Ectodermal cell (in vitro differentiated cells): ENCODE measurements at regions not wholly inside any gene's neighbourhood (a gene's known extent, or its start where the extent isn't known, plus 50 kb on each side); places are given as distances from the start of the nearest gene placed in this dataset.
"Not testable (repeated sequence)": the region's sequence is repeated elsewhere in the genome, so short reads cannot be mapped to it uniquely, and the experiment has no call there.

Experiments
- H3K27ac ChIP-seq: 2 replicates; pipeline ENCODE4 v1.7.0; 2013; ENCODE audit warnings: mild to moderate bottlenecking, low read depth, low read length; ENCODE audit not compliant: insufficient read depth, poor library complexity, severe bottlenecking
- H3K27me3 ChIP-seq: 2 replicates; pipeline ENCODE4 v1.7.0; 2013; ENCODE audit warnings: mild to moderate bottlenecking, low read length; ENCODE audit not compliant: insufficient read depth, control insufficient read depth, poor library complexity, severe bottlenecking
- H3K36me3 ChIP-seq: one replicate; pipeline ENCODE4 v1.7.0; 2013; ENCODE audit warnings: low read length; ENCODE audit not compliant: control insufficient read depth, insufficient read depth
- H3K4me1 ChIP-seq: one replicate; pipeline ENCODE4 v1.7.0; 2013; ENCODE audit warnings: low read length; ENCODE audit not compliant: control insufficient read depth, insufficient read depth
- H3K4me3 ChIP-seq: 2 replicates; pipeline ENCODE4 v1.7.0; 2013; ENCODE audit warnings: low read depth, low read length, control low read depth; ENCODE audit not compliant: insufficient read depth
- H3K9me3 ChIP-seq: 2 replicates; pipeline ENCODE4 v1.7.0; 2013; ENCODE audit warnings: mild to moderate bottlenecking, low read length, moderate library complexity; ENCODE audit not compliant: control insufficient read depth
- WGBS, 2 experiments: methylation state at CpG; one replicate each; pipeline ENCODE4 v1.1.7; 2013; ENCODE audit warnings: missing lambda C conversion rate in 2 of 2; 5-methylcytosine and 5-hydroxymethylcytosine counted together

DNA sequence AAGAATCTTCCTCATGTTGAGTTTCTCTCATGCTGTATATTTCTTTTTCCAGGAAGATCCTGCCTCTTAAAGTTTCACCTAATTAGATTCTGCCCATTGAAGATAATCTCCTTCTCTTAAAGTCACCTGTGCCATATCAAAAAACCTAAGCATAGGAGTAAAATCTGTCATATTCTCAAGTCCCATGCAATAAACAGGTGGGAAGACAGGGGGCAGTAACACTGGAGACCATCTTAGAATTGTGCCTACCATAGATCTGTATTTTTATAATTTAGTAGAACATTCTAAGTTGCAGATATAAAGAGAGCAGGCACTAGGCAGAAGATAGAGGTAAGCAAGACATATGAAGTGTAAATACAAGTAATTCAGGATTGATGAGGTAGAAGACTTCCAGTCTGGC is 763.5 kb upstream of the MANEA start:
- no peak overlapping the region for H3K27ac ChIP-seq
- no peaks in the 10 kb centered on the region for H3K27me3 ChIP-seq
- no peaks in the 10 kb centered on the region for H3K36me3 ChIP-seq
- H3K4me3 ChIP-seq: no peak overlapping the region
- H3K4me1 ChIP-seq: no peaks in the 10 kb centered on the region
- H3K9me3 ChIP-seq: no peaks in the 10 kb centered on the region

DNA sequence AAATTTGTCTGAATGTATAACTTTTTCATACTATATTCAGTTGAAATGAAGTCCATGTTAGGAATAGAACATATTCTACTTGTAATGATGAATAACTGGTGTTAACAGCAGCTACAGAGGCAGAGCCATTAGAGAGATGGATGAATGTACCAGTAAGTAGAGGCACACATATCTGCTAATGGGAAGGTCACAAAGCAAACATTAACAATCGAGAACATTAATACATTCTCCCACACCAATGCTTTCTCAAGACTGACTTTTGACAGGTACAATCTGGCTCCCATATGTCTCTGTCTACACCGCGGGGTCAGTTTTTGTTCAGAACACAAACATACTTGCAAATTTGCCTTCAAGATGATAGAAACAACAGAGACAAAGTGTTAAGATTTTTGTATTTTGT is 776.0 kb upstream of the MANEA start:
- Histone ChIP-seq H3K36me3 (no peaks in the 10 kb centered on the region), H3K9me3 (no peaks in the 10 kb centered on the region), H3K27me3 (no peaks in the 10 kb centered on the region), H3K4me1 (no peaks in the 10 kb centered on the region), H3K27ac (no peak overlapping the region), H3K4me3 (no peak overlapping the region)
- 94% methylated on average over 3 of the region's 3 CpGs for WGBS, 2 experiments

DNA sequence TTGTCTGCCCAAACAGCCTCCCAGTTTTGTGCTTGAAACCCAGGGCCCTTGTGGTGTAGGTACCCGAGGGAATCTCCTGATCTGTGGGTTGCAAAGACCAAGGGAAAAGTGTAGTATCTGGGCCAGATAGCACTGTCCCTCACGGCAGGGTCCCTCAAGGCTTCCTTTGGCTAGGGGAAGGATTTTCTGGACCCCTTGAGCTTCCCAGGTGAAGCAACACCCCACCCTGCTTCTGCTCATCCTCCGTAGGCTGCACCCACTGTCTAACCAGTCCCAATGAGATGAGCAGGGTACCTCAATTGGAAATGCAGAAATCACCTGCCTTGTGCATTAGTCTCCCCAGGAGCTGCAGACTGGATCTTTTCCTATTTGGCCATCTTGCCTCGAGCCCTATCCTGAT is 791.8 kb upstream of the MANEA start:
- Histone ChIP-seq H3K36me3 (no peaks in the 10 kb centered on the region), H3K4me3 (no peak overlapping the region), H3K4me1 (no peaks in the 10 kb centered on the region), H3K27ac (no peak overlapping the region), H3K27me3 (no peaks in the 10 kb centered on the region), H3K9me3 (no peaks in the 10 kb centered on the region)
- WGBS, 2 experiments: 93 to 95% methylated on average over 3 to 4 of the region's 4 CpGs

GRCh38 chr6:94785081-94785480 is 792.3 kb upstream of the MANEA start:
- not testable (repeated sequence) for H3K27me3 ChIP-seq, H3K4me1 ChIP-seq, H3K9me3 ChIP-seq, H3K4me3 ChIP-seq, H3K36me3 ChIP-seq, H3K27ac ChIP-seq
- WGBS, 2 experiments: 85 to 97% methylated on average over 2 of the region's 2 CpGs

DNA sequence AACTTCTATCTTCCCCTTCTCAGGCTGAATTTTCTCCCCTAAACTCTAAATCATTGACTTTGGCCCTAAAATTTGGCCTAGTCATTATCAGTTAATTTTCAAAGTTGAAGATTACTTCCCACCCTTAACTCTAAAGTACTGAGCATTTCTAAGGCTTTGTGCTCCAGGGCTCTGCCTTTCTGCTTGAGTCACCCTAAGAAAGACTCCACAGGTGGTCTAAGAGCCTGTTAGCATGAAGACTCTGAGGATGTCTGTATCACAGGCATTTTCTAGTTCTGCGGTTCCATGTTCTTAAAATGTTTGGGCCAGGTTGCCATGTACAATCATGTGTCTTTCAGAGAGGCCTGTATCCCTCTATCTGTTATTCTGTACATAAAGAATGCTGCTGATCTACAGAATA is 808.1 kb upstream of the MANEA start:
- Histone ChIP-seq H3K9me3 (no peaks in the 10 kb centered on the region), H3K4me1 (peaks cover 4% of the 10 kb centered on the region), H3K27ac (no peak overlapping the region), H3K27me3 (no peaks in the 10 kb centered on the region), H3K36me3 (no peaks in the 10 kb centered on the region), H3K4me3 (no peak overlapping the region)
- 85 to 90% methylated on average over 1 of the region's 1 CpG for WGBS, 2 experiments

DNA sequence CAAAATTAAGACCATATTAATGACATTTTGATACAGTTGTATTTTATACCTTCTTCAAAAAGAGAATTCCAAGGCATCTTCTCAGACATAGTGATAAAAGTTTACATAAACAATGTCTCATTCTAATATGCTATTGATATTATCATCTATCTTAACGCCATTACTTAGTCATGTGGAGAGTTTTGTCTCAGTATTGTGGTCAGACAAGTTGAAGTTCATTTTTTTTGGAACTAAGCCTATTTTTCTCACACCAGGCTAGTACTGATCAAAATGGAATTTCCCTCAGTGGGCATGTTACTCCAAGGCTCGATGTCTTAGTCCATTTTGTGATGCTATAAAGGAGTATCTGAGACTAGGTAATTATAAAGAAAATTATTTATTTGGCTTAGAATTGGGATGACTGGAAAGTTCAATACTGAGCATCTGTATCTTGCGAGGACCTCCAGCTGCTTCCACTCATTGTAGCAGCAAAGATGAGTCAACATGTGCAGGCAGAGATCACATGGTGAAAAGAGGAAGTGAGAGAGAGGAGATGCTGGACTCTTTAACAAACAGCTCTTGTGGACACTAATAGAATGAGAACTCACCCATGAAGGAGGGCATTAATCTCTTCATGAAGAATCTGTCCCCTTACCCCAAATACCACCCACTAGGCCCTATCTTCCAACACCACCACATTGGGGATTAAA is 825.5 kb upstream of the MANEA start:
- no peaks in the 10 kb centered on the region for H3K27me3 ChIP-seq
- no peak overlapping the region for H3K27ac ChIP-seq
- no peaks in the 10 kb centered on the region for H3K36me3 ChIP-seq
- H3K4me1 ChIP-seq: no peaks in the 10 kb centered on the region
- no peak overlapping the region for H3K4me3 ChIP-seq
- no peaks in the 10 kb centered on the region for H3K9me3 ChIP-seq
- WGBS, 2 experiments: 96 to 100% methylated on average over 2 to 3 of the region's 3 CpGs

GRCh38 chr6:94736236-94736635 is 841.1 kb upstream of the MANEA start:
- Histone ChIP-seq H3K36me3 (no peaks in the 10 kb centered on the region), H3K4me3 (no peak overlapping the region), H3K27me3 (no peaks in the 10 kb centered on the region), H3K4me1 (no peaks in the 10 kb centered on the region), H3K9me3 (no peaks in the 10 kb centered on the region), H3K27ac (no peak overlapping the region)
- WGBS, 2 experiments: 86 to 91% methylated on average over 2 of the region's 2 CpGs

- Histone ChIP-seq H3K4me1 (no peaks in the 10 kb centered on the region), H3K4me3 (no peak overlapping the region), H3K36me3 (no peaks in the 10 kb centered on the region), H3K27ac (no peak overlapping the region), H3K9me3 (no peaks in the 10 kb centered on the region), H3K27me3 (no peaks in the 10 kb centered on the region)
- 88 to 93% methylated on average over 7 of the region's 7 CpGs for whole genome bisulfite sequencing, 2 experiments
Measured at GRCh38 chr6:94735270-94735669, 842.1 kb upstream of the MANEA start.

DNA sequence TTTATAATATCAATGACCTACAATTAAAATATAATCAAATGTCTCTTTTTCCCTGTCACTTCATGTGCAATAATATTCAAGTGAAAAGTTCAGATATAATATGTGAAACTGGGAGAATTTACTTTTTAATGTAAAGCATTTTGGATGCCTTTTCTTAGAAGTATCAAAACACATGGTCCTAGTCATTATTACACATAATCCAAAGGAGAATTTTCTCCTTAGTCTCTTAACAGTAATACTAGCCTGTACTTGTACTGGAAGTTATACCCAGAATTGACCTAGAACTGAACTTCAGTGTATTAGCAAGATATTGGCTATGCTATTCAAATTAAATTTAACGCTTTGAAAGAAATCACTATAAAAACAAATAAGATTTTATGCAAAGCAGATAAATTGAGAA is 842.6 kb upstream of the MANEA start:
- Histone ChIP-seq H3K27ac (no peak overlapping the region), H3K9me3 (no peaks in the 10 kb centered on the region), H3K36me3 (no peaks in the 10 kb centered on the region), H3K4me3 (no peak overlapping the region), H3K4me1 (no peaks in the 10 kb centered on the region), H3K27me3 (no peaks in the 10 kb centered on the region)
- WGBS, 2 experiments: no CpG with 5 or more reads among the region's 1 CpG

DNA sequence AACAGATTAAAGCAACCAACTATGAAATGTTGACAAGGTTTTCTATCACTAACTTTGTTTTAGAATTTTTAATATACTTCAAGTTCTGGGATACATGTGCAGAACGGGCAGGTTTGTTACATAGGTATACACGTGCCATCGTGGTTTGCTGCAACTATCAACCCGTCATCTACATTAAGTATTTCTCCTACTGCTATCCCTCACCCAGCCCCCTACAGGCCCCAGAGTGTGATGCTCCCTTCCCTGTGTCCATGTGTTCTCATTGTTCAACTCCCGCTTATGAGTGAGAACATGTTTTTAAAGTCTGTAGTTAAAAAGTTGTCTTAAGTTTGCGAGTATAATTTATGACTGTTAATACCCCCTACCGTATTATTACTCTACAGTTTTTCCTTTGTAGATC is 844.3 kb upstream of the MANEA start:
- no peaks in the 10 kb centered on the region for H3K36me3 ChIP-seq
- H3K9me3 ChIP-seq: peaks cover 2% of the 10 kb centered on the region
- H3K4me1 ChIP-seq: no peaks in the 10 kb centered on the region
- H3K4me3 ChIP-seq: no peak overlapping the region
- H3K27me3 ChIP-seq: no peaks in the 10 kb centered on the region
- 80 to 92% methylated on average over 4 to 7 of the region's 7 CpGs for WGBS, 2 experiments
- no peak overlapping the region for H3K27ac ChIP-seq

DNA sequence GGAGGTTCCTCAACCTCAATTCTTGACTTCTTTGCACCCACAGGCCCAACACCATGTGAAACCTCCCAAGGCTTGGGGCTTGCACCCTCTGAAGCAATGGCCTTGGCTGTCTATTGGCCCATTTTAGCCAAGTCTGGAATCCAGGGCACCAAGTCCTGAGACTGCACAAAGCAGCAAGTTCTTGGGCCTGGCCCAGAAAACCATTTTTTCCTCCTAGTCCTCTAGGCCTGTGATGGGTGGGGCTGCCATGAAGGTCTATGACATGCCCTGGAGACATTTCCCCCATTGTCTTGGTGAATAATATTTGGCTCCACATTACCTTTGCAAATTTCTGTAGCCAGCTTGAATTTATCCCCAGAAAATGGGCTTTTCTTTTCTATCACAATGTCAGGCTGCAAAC is 849.6 kb upstream of the MANEA start:
- Histone ChIP-seq H3K36me3 (no peaks in the 10 kb centered on the region), H3K4me3 (no peak overlapping the region), H3K4me1 (no peaks in the 10 kb centered on the region), H3K9me3 (peaks cover 2% of the 10 kb centered on the region), H3K27me3 (no peaks in the 10 kb centered on the region), H3K27ac (no peak overlapping the region)
